ENCODE measurements at regions not wholly inside any gene's neighbourhood (a gene's known extent, or its start where the extent isn't known, plus 50 kb on each side); places are given as distances from the start of the nearest gene placed in this dataset.

DNA sequence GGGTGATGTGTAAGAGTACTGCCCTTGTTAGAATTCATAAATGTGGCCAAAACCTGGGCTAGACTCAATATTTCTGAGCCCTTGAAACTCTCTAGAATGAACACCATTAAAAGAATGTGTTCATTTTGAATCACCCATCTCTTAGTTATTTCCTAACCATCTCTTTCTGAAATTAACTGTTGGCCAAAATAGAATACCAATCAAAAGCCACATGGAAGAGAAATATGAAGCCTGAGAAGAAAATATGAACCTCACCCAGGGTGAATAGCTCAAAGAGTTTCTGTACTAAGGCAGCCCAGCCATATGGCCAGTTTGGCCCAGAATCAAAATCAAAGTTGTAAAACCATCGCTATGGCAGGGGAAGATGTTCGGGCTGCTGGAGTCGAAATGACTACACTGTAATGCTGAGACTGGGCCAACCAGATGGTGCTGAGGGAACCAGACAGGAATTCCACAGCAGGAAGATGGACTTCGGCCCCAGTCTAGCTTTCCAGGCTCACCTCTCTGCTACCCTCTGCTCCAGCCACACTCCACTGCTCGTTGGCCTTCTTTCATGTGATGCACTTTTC is 154.3 kb upstream of the ZFHX3 start:
- DNase-seq (ENCODE audit: low read depth, low spot score): peak; percentile 94
- no peak overlapping the region for H3K4me3 ChIP-seq (ENCODE audit: low read depth, low read length)
- in situ Hi-C loops (cut with HindIII; ENCODE audit: low sequenced_read_pairs): no loop called here
- TF ChIP-seq, protein P1, sequence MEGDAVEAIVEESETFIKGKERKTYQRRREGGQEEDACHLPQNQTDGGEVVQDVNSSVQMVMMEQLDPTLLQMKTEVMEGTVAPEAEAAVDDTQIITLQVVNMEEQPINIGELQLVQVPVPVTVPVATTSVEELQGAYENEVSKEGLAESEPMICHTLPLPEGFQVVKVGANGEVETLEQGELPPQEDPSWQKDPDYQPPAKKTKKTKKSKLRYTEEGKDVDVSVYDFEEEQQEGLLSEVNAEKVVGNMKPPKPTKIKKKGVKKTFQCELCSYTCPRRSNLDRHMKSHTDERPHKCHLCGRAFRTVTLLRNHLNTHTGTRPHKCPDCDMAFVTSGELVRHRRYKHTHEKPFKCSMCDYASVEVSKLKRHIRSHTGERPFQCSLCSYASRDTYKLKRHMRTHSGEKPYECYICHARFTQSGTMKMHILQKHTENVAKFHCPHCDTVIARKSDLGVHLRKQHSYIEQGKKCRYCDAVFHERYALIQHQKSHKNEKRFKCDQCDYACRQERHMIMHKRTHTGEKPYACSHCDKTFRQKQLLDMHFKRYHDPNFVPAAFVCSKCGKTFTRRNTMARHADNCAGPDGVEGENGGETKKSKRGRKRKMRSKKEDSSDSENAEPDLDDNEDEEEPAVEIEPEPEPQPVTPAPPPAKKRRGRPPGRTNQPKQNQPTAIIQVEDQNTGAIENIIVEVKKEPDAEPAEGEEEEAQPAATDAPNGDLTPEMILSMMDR (IDR thresholded peaks at IDR 0.05; ENCODE audit: low read depth, low read length): no peak

DNA sequence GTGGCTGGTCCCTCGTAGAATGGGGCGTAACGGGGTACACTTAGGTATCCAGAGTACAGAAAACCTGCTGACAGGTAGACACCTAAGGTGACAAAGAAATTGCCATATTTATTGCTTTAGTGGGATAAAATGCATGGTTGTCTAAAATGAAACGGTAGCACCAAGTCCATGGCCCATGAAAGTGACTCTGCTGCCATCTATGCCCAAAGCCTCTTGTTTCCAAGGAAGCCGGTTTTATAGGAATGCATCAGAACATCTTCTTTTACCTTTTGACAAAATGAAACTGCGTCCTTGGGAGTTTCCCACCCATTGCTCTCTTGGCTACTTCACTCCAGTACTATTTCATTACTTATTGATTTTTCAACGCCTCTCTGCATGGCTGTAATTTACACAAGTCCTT is 151.3 kb upstream of the ZFHX3 start:
- no peak for DNase-seq (ENCODE audit: low read depth, low spot score)
- TF ChIP-seq, protein P1 (IDR thresholded peaks at IDR 0.05; ENCODE audit: low read depth, low read length): no peak
- in situ Hi-C loops (cut with HindIII; ENCODE audit: low sequenced_read_pairs): no loop called here
- H3K4me3 ChIP-seq (ENCODE audit: low read depth, low read length): no peak overlapping the region

DNA sequence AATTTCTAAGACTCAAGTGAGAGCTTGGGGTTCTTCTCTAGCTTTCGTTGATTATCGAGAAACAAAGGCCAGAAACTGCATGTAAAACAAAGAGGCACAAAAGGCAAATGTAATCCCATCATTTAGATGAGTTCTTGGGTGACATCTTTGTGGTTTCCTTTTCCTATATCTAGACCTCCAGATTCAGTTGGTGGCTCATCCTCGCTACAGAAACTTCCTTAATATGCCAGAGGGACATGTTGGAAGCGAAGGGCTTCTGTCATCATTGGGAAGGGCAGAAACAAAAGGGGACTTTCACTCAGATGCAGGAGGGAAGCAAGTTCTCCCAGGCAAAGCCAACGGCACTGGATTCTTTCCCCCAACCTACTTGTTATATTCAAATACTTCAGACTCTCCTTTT is 150.6 kb upstream of the ZFHX3 start:
- in situ Hi-C loops (cut with HindIII; ENCODE audit: low sequenced_read_pairs): no loop called here
- no peak overlapping the region for H3K4me3 ChIP-seq (ENCODE audit: low read depth, low read length)
- no peak for DNase-seq (ENCODE audit: low read depth, low spot score)
- TF ChIP-seq, protein P1 (IDR thresholded peaks at IDR 0.05; ENCODE audit: low read depth, low read length): no peak

DNA sequence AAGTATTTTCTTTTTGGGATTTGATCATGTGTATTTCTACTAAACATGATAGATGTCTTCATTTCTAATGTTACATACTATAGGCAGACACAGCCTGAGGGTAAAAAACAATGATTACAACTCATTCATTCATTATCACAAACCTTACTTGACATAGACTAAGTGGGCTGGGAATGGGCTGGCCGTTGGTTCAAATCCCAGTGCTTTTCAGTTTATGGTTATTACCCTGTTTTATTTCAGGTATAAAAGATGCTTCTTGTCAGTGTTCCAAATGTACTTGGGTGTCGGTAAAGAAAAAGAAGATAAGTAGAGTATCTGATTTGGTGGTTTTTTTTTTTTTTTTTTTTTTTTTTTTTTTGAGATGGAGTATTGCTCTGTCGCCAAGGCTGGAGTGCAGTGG is 149.7 kb upstream of the ZFHX3 start:
- TF ChIP-seq, protein P1 (IDR thresholded peaks at IDR 0.05; ENCODE audit: low read depth, low read length): no peak
- H3K4me3 ChIP-seq (ENCODE audit: low read depth, low read length): no peak overlapping the region
- no peak for DNase-seq (ENCODE audit: low read depth, low spot score)
- in situ Hi-C loops (cut with HindIII; ENCODE audit: low sequenced_read_pairs): no loop called here

DNA sequence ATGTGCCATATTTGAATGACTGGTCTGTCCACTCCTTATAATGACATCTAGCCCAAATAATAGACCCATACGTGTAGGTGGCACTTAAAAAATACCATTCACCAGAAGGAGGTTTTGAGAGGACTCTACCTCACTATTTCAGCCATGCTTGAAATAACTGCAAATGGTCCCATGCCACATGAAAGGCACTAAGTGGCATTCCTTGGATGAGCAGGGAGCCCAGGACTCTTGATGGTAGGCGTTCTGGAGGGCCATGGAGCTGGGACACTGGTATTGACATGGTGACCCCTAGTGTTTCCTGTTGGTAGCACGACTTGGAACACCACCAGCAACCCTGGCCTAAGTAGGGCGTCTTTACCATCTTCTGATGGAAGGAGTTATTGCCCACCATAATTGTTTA is 148.7 kb upstream of the ZFHX3 start:
- no peak overlapping the region for H3K4me3 ChIP-seq (ENCODE audit: low read depth, low read length)
- in situ Hi-C loops (cut with HindIII; ENCODE audit: low sequenced_read_pairs): no loop called here
- peak; percentile 62 for DNase-seq (ENCODE audit: low read depth, low spot score)
- TF ChIP-seq, protein P1 (IDR thresholded peaks at IDR 0.05; ENCODE audit: low read depth, low read length): peak; percentile 67

DNA sequence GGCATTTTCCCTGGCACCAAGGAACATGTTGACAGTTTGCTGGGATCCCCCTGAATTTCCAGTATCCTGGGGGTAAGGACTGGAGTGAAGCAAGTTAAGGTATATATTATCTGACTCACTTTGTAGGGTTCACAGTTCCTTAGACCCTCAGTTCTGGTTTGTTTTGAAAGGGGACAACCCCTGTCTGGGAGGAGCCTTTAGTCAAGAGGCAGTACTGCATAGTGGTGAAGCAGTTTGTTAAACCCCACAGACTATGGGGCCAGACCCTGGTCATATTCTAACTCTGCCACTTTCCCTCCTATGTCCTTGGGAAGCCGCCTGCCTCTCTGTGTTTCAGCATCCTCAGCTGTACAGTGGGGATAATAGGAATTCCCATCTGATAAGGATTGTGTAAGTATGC is 145.5 kb upstream of the ZFHX3 start:
- no peak for DNase-seq (ENCODE audit: low read depth, low spot score)
- H3K4me3 ChIP-seq (ENCODE audit: low read depth, low read length): no peak overlapping the region
- TF ChIP-seq, protein P1 (IDR thresholded peaks at IDR 0.05; ENCODE audit: low read depth, low read length): no peak
- in situ Hi-C loops (cut with HindIII; ENCODE audit: low sequenced_read_pairs): no loop called here
